ENCODE measurements at regions not wholly inside any gene's neighbourhood (a gene's known extent, or its start where the extent isn't known, plus 50 kb on each side); places are given as distances from the start of the nearest gene placed in this dataset.

DNA sequence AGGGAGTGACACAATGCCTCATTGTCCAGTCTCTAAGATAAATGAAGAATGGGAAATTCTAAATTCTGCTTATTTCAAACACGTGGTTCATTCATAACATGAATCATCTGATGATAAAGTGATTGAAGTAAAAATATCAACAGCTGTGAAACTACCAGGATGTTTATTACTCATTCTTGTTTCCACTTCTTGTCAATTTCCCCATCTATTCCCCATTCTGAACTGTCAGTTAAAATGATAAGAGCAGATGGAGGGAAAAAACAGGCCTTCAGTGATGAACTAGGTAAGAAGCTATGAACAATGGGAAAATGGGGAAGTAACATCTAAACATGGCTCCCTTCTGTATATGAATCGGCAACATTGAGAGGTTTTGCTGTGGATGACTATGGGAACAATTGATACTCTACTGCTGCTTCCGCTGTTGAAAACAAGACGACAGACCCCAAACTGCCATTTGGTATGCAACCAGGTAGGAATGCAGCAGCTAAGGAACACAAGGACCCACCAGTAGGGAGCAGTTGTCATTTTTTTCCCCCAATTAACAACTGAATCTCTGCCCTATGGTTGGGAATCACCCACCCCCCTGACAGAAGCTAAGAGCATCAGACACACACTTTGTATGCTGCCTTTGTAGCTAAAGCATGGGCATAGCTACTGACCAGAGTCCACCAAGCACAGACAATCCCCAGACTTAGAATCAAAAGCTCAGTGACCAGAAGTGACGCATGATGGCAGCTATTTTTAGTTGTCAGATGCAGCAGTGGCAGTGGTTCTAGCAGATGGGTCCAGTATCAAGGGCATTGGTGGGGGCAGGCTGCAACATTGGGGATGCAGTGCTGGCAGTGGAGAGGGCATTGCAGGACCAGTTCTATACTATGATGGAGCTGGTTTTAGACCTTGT lies 52.9 kb upstream of the ZNF366 start:
- Histone ChIP-seq H3K4me1 (replicated peaks in 1 of 4; ENCODE audit: control insufficient read depth in 3 of 4, insufficient read depth in 4 of 4, low read length in 3 of 4) (peaks cover 7 to 29% (median 15%) of the 10 kb centered on the region in 4 experiments), H4K8ac (ENCODE audit: extremely low read depth, insufficient read depth, low read length) (no peak overlapping the region), H3K79me1 (ENCODE audit: low read depth, low read length) (no peaks in the 10 kb centered on the region), H3K79me2 (ENCODE audit: control insufficient read depth in 1 of 2, insufficient read depth in 2 of 2, low read length in 2 of 2) (no peaks in the 10 kb centered on the region), H3K4ac (replicated peaks; ENCODE audit: insufficient read length, low read depth, low read length) (no peak overlapping the region), H3K27ac (ENCODE audit: low read depth, low read length) (no peak overlapping the region), H3K9ac (replicated peaks in 1 of 4; ENCODE audit: extremely low read depth in 1 of 4, low read depth in 3 of 4, low read length in 3 of 4) (no peak overlapping the region), H2AK5ac (ENCODE audit: low read depth, low read length) (no peak overlapping the region), H2AFZ (ENCODE audit: low read length) (no peak overlapping the region), H3K23me2 (ENCODE audit: low read depth, low read length) (peaks cover 5% of the 10 kb centered on the region), H3K14ac (ENCODE audit: insufficient read length) (no peak overlapping the region), H2BK5ac (ENCODE audit: low read depth, low read length) (no peak overlapping the region; the same call in 1 of the 2 replicates), H4K20me1 (replicated peaks in 1 of 2; ENCODE audit: control insufficient read depth in 1 of 2, insufficient read depth in 2 of 2, low read length in 2 of 2) (no peaks in the 10 kb centered on the region), H3K9me3 (ENCODE audit: insufficient read depth in 2 of 2, low read depth in 1 of 2, low read length in 1 of 2) (no peaks in the 10 kb centered on the region), H3K23ac (ENCODE audit: insufficient read length) (no peak overlapping the region), H3K36me3 (ENCODE audit: control insufficient read depth in 2 of 4, insufficient read depth in 4 of 4, low read length in 3 of 4) (no peaks in the 10 kb centered on the region), H4K91ac (replicated peaks; ENCODE audit: insufficient read length, low read length) (peak overlapping the region; percentile 83), H3K4me3 (ENCODE audit: extremely low read depth in 1 of 4, insufficient read depth in 2 of 4, low read depth in 3 of 4, low read length in 4 of 4) (no peak overlapping the region; a peak in 1 of 8 replicates), H2BK15ac (ENCODE audit: low read length) (no peak overlapping the region; the same call in 1 of the 2 replicates), H3K56ac (replicated peaks; ENCODE audit: insufficient read length, low read depth, low read length) (no peak overlapping the region), H3K27me3 (replicated peaks in 1 of 4; ENCODE audit: control insufficient read depth in 3 of 4, extremely low read depth in 1 of 4, insufficient read depth in 3 of 4, low read length in 3 of 4) (no peaks in the 10 kb centered on the region), H4K5ac (ENCODE audit: insufficient read length, low read depth, low read length) (no peak overlapping the region), H2BK12ac (ENCODE audit: low read depth, low read length) (no peak overlapping the region), H2BK120ac (replicated peaks; ENCODE audit: low read depth, low read length) (peak overlapping the region; percentile 13), H3K18ac (ENCODE audit: extremely low read depth, low read length) (no peak overlapping the region), H3K4me2 (ENCODE audit: insufficient read depth in 1 of 2, low read depth in 2 of 2, low read length in 2 of 2) (peak overlapping the region in 1 of 2 experiments; percentile 25; a peak in 2 of 4 replicates), H2BK20ac (ENCODE audit: low read length) (peak overlapping the region; percentile 43; the same call in 1 of the 2 replicates)
- 68% methylated on average over 5 of the region's 5 CpGs; no CpG with 5 or more reads in 1 of the 2 experiments for WGBS, 2 experiments (ENCODE audit: extremely low coverage in 1 of 2, insufficient coverage in 1 of 2, insufficient read length in 1 of 2, insufficient replicate concordance in 2 of 2, low coverage in 1 of 2, low lambda C conversion rate in 2 of 2, missing lambda C conversion rate in 1 of 2)
- FAIRE-seq (no peak), DNase-seq (ENCODE audit: low read depth in 1 of 2, low spot score in 2 of 2) (no peak)
- ChIA-PET CTCF (ENCODE audit: partially characterized antibody) (interaction anchor here (0.7 to 2.3 kb wide), 9 partner anchors 10 to 309 kb away, joined by 3 to 7 read pairs (median 4); no protein-coding TSS in a partner anchor), POLR2A (ENCODE audit: partially characterized antibody) (no interaction called here)
- TF ChIP-seq, protein P1, sequence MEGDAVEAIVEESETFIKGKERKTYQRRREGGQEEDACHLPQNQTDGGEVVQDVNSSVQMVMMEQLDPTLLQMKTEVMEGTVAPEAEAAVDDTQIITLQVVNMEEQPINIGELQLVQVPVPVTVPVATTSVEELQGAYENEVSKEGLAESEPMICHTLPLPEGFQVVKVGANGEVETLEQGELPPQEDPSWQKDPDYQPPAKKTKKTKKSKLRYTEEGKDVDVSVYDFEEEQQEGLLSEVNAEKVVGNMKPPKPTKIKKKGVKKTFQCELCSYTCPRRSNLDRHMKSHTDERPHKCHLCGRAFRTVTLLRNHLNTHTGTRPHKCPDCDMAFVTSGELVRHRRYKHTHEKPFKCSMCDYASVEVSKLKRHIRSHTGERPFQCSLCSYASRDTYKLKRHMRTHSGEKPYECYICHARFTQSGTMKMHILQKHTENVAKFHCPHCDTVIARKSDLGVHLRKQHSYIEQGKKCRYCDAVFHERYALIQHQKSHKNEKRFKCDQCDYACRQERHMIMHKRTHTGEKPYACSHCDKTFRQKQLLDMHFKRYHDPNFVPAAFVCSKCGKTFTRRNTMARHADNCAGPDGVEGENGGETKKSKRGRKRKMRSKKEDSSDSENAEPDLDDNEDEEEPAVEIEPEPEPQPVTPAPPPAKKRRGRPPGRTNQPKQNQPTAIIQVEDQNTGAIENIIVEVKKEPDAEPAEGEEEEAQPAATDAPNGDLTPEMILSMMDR (IDR thresholded peaks at IDR 0.05; ENCODE audit: control extremely low read depth in 1 of 3, insufficient read depth in 1 of 3, low read depth in 1 of 3, low read length in 3 of 3), result peak in 1 of 3 experiments; percentile 3; a peak in 1 of 4 replicates
- TF ChIP-seq TEAD4 (IDR thresholded peaks at IDR 0.05; ENCODE audit: low read depth, low read length) (0 out of 2 replicates have a peak, but pooled peaks have one; percentile 8), SP2 (IDR thresholded peaks at IDR 0.05; ENCODE audit: low read length) (no peak), NANOG (IDR thresholded peaks at IDR 0.05; ENCODE audit: insufficient read depth, low read depth, low read length, poor library complexity, severe bottlenecking) (no peak), BACH1 (IDR thresholded peaks at IDR 0.05; ENCODE audit: low read length) (no peak), CREB1 (IDR thresholded peaks at IDR 0.05) (no peak)

Data from H1 (cell line).